Sigmoid colon (tissue), 4 donors: ENCODE measurements at regions not wholly inside any gene's neighbourhood (a gene's known extent, or its start where the extent isn't known, plus 50 kb on each side); places are given as distances from the start of the nearest gene placed in this dataset.

Source experiments
- EP300 ChIP-seq, 4 donors: sonication (generic); formaldehyde crosslinking; IDR thresholded peaks; one replicate each; pipeline ENCODE4 v1.6.1; 2017; ENCODE audit warnings: antibody characterized with exemption in 4 of 4
- POLR2A ChIP-seq, 2 donors: fragments of 450-650 bp; IDR thresholded peaks; one replicate each; pipeline ENCODE4 v1.6.1; 2016; ENCODE audit warnings: antibody characterized with exemption in 2 of 2, mild to moderate bottlenecking in 2 of 2, moderate library complexity in 2 of 2
- POLR2AphosphoS5 ChIP-seq, 4 donors: sonication (generic); formaldehyde crosslinking; IDR thresholded peaks; one replicate each; pipeline ENCODE4 v1.6.1; 2017; ENCODE audit warnings: antibody characterized with exemption in 4 of 4
- TF ChIP-seq, protein P1 (sequence below), 4 experiments: fragments of 450-650 bp in 3 of 4; fragments of 200-600 bp in 1 of 4; IDR thresholded peaks; one replicate each; pipeline ENCODE4 v1.5.1; 2016 to 2019; ENCODE audit warnings: antibody characterized with exemption in 4 of 4, mild to moderate bottlenecking in 3 of 4, moderate library complexity in 2 of 4

DNA sequence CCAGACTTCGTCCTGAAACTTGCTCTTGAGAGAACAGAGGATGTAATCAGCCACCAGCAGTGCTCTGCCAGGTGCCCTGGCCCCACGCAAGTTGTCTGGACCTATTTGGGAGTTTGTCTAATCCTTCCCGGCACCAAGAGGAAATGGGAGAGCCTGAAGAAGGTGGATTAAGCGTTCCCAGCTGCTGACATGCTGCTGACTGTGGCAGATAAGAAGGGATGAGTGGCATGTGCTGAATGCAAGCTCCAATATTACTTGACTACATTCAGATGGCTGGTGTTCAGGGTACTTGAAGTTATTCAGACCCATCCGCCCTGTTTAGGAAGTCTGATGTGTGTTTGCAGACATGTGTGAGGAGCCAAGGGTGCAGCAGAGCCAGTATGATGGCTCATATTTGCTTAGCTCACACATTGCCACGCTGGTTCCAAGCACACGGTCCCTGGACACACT, 440.6 kb upstream of the CCDC196 start:
- TF ChIP-seq, protein P1, sequence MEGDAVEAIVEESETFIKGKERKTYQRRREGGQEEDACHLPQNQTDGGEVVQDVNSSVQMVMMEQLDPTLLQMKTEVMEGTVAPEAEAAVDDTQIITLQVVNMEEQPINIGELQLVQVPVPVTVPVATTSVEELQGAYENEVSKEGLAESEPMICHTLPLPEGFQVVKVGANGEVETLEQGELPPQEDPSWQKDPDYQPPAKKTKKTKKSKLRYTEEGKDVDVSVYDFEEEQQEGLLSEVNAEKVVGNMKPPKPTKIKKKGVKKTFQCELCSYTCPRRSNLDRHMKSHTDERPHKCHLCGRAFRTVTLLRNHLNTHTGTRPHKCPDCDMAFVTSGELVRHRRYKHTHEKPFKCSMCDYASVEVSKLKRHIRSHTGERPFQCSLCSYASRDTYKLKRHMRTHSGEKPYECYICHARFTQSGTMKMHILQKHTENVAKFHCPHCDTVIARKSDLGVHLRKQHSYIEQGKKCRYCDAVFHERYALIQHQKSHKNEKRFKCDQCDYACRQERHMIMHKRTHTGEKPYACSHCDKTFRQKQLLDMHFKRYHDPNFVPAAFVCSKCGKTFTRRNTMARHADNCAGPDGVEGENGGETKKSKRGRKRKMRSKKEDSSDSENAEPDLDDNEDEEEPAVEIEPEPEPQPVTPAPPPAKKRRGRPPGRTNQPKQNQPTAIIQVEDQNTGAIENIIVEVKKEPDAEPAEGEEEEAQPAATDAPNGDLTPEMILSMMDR (IDR thresholded peaks at IDR 0.05): no peak
- TF ChIP-seq POLR2AphosphoS5 (IDR thresholded peaks at IDR 0.05): no peak
- TF ChIP-seq POLR2A (IDR thresholded peaks at IDR 0.05): no peak
- TF ChIP-seq EP300 (IDR thresholded peaks at IDR 0.05): no peak
